Sigmoid colon (tissue), 6 donors: ENCODE measurements at regions not wholly inside any gene's neighbourhood (a gene's known extent, or its start where the extent isn't known, plus 50 kb on each side); places are given as distances from the start of the nearest gene placed in this dataset.

Source experiments
- DNase-seq: peaks from one replicate; pipeline ENCODE4 v3.0.0-alpha.2; 2019
- H3K27ac ChIP-seq, 4 donors: fragments of 200-600 bp; sonication (generic); one replicate each; pipeline ENCODE4 v1.5.1; 2016 to 2019; ENCODE audit warnings: mild to moderate bottlenecking in 1 of 4
- H3K27me3 ChIP-seq, 3 donors: fragments of 200-600 bp; sonication (generic); one replicate each; pipeline ENCODE4 v1.5.1; 2019; ENCODE audit warnings: mild to moderate bottlenecking in 1 of 3
- H3K36me3 ChIP-seq, 4 donors: fragments of 200-600 bp; sonication (generic); one replicate each; pipeline ENCODE4 v1.5.1; 2016 to 2019
- H3K4me1 ChIP-seq, 4 donors: fragments of 200-600 bp; sonication (generic); one replicate each; pipeline ENCODE4 v1.5.1; 2017 to 2019
- H3K4me3 ChIP-seq, 4 donors: fragments of 200-600 bp; sonication (generic); one replicate each; pipeline ENCODE4 v1.5.1; 2017 to 2019; ENCODE audit warnings: mild to moderate bottlenecking in 2 of 4, moderate library complexity in 1 of 4
- H3K9me3 ChIP-seq, 4 donors: fragments of 200-600 bp in 3 of 4; sonication (generic) in 3 of 4; one replicate each; pipeline versions ENCODE4 v1.5.1 to v1.6.1; 2013 to 2019
- CTCF ChIP-seq, 4 experiments: fragments of 450-650 bp in 3 of 4; fragments of 200-600 bp in 1 of 4; IDR thresholded peaks; one replicate each; pipeline ENCODE4 v1.5.1; 2016 to 2019; ENCODE audit warnings: antibody characterized with exemption in 4 of 4, mild to moderate bottlenecking in 3 of 4, moderate library complexity in 2 of 4
- EP300 ChIP-seq, 4 donors: sonication (generic); formaldehyde crosslinking; IDR thresholded peaks; one replicate each; pipeline ENCODE4 v1.6.1; 2017; ENCODE audit warnings: antibody characterized with exemption in 4 of 4
- POLR2A ChIP-seq, 2 donors: fragments of 450-650 bp; IDR thresholded peaks; one replicate each; pipeline ENCODE4 v1.6.1; 2016; ENCODE audit warnings: antibody characterized with exemption in 2 of 2, mild to moderate bottlenecking in 2 of 2, moderate library complexity in 2 of 2
- POLR2AphosphoS5 ChIP-seq, 4 donors: sonication (generic); formaldehyde crosslinking; IDR thresholded peaks; one replicate each; pipeline ENCODE4 v1.6.1; 2017; ENCODE audit warnings: antibody characterized with exemption in 4 of 4
- WGBS, 2 donors: extraction: QIAGEN DNeasy Blood & Tissue Kit; methylation state at CpG; one replicate each; pipeline ENCODE4 v1.1.7; 2013; 5-methylcytosine and 5-hydroxymethylcytosine counted together
- intact Hi-C: fragments of 100-400 bp; cut with DNase I; formaldehyde crosslinking; loops from one replicate; pipeline ENCODE4 v1.15.1; 2023
- donor health status: healthy with polysubstance abuse.
- donor health status: healthy.

DNA sequence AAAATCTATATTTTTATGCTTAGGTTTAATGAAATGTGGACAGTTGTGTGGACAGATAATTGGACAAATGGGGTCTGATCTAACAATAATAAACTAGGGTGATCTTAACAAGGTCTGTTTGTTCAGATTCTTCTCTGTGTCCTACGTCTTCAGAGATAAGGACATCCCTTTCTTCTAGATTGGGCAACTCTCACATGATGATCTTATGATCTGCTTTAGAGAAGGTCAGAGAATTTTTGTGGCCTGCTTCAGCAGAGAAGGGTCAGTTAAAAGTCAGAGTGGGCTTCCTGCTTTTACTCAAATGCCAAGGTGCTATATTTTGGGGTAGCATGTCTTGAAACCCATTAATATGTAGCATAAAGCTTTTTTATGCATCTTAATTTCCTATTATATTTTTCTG, 63.8 kb upstream of the RGMB start:
- intact Hi-C loops = no loop called here
- no peak for TF ChIP-seq CTCF (IDR thresholded peaks at IDR 0.05)
- TF ChIP-seq EP300 (IDR thresholded peaks at IDR 0.05) = no peak

DNA sequence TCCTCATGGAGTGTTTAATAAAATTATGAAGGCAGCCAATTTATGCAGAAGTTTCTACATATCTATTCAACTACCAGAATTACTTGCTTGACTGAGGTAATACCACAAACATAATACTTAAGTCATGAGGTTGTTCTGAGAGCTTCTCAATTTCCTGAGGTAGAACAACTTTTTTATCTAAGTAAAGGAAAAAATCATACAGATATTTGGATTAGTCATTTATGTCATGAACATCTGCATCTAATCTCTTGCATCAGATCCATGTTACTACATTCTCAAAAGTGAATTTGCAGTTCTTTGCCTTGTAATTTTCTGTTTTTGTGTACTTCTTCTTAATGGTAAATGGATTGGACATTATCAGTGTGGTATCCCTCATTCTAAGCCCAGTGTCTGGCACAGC, 60.4 kb upstream of the RGMB start:
- intact Hi-C loops = no loop called here

More for the DNA sequence above, 63.8 kb upstream of the RGMB start:
- Histone ChIP-seq H3K27ac (no peak overlapping the region), H3K9me3 (peaks cover 0 to 3% (median 0%) of the 10 kb centered on the region in 4 donors), H3K36me3 (no peaks in the 10 kb centered on the region), H3K27me3 (no peaks in the 10 kb centered on the region), H3K4me1 (no peaks in the 10 kb centered on the region), H3K4me3 (no peak overlapping the region)
- DNase-seq = no peak
- WGBS, 2 donors = 80 to 89% methylated on average over 1 of the region's 1 CpG

GRCh38 chr5:98713856-98714255, 59.6 kb upstream of the RGMB start:
- no peak for DNase-seq
- H3K9me3 ChIP-seq = no peaks in the 10 kb centered on the region
- H3K27ac ChIP-seq = no peak overlapping the region
- H3K4me3 ChIP-seq = no peak overlapping the region
- no peaks in the 10 kb centered on the region for H3K4me1 ChIP-seq
- no peaks in the 10 kb centered on the region for H3K27me3 ChIP-seq
- intact Hi-C loops = no loop called here
- TF ChIP-seq EP300 (IDR thresholded peaks at IDR 0.05) (no peak), POLR2A (IDR thresholded peaks at IDR 0.05) (no peak), CTCF (IDR thresholded peaks at IDR 0.05) (no peak), POLR2AphosphoS5 (IDR thresholded peaks at IDR 0.05) (no peak)
- H3K36me3 ChIP-seq = no peaks in the 10 kb centered on the region

More for the DNA sequence above, 60.4 kb upstream of the RGMB start:
- no peak for TF ChIP-seq EP300 (IDR thresholded peaks at IDR 0.05)
- TF ChIP-seq POLR2A (IDR thresholded peaks at IDR 0.05) = no peak
- no peak for TF ChIP-seq CTCF (IDR thresholded peaks at IDR 0.05)
- TF ChIP-seq POLR2AphosphoS5 (IDR thresholded peaks at IDR 0.05) = no peak
- H3K4me3 ChIP-seq = no peak overlapping the region
- no peak overlapping the region for H3K27ac ChIP-seq
- no peaks in the 10 kb centered on the region for H3K27me3 ChIP-seq
- H3K4me1 ChIP-seq = no peaks in the 10 kb centered on the region
- DNase-seq = no peak
- no peaks in the 10 kb centered on the region for H3K9me3 ChIP-seq
- no peaks in the 10 kb centered on the region for H3K36me3 ChIP-seq

DNA sequence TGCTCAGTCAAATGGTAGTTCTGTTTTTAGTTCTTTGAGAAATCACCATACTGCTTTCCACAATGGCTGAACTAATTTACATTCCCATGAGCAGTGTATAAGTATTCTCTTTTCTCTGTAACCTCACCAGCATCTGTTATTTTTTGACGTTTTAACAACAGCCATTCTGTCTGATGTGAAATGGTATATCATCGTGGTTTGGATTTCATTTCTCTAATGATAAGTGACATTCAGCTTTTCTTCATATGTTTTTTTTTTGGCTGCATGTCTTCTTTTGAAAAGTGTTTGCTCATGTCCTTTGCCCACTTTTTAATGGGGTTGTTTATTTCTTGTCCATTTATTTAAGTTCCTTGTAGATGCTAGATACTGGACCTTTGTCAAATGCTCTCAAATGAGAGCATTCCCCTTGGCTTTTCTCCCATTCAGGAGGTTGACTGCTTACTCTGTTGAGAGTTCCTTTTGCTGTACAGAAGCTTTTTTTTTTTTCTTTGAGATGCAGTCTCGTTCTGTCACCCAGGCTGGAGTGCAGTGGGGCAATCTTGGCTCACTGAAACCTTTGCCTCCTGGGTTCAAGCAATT, 58.7 kb upstream of the RGMB start:
- WGBS, 2 donors = 76 to 77% methylated on average over 3 of the region's 3 CpGs
- TF ChIP-seq POLR2AphosphoS5 (IDR thresholded peaks at IDR 0.05) (no peak), EP300 (IDR thresholded peaks at IDR 0.05) (no peak), CTCF (IDR thresholded peaks at IDR 0.05) (no peak), POLR2A (IDR thresholded peaks at IDR 0.05) (no peak)
- no peak for DNase-seq
- H3K27me3 ChIP-seq = no peaks in the 10 kb centered on the region
- no peaks in the 10 kb centered on the region for H3K9me3 ChIP-seq
- no peak overlapping the region for H3K27ac ChIP-seq
- no peaks in the 10 kb centered on the region for H3K36me3 ChIP-seq
- intact Hi-C loops = no loop called here
- H3K4me3 ChIP-seq = no peak overlapping the region
- no peaks in the 10 kb centered on the region for H3K4me1 ChIP-seq

GRCh38 chr5:98721231-98721928, 52.1 kb upstream of the RGMB start:
- Histone ChIP-seq H3K4me3 (no peak overlapping the region), H3K27me3 (no peaks in the 10 kb centered on the region), H3K9me3 (no peaks in the 10 kb centered on the region), H3K4me1 (no peaks in the 10 kb centered on the region), H3K36me3 (no peaks in the 10 kb centered on the region), H3K27ac (no peak overlapping the region)
- no peak for DNase-seq
- 67 to 75% methylated on average over 1 of the region's 1 CpG for WGBS, 2 donors
- intact Hi-C loops = no loop called here
- TF ChIP-seq EP300 (IDR thresholded peaks at IDR 0.05) (no peak), POLR2AphosphoS5 (IDR thresholded peaks at IDR 0.05) (no peak), POLR2A (IDR thresholded peaks at IDR 0.05) (no peak), CTCF (IDR thresholded peaks at IDR 0.05) (no peak)
